GM18505 (cell line): ENCODE measurements at regions not wholly inside any gene's neighbourhood (a gene's known extent, or its start where the extent isn't known, plus 50 kb on each side); places are given as distances from the start of the nearest gene placed in this dataset.
"Not testable (repeated sequence)": the region's sequence is repeated elsewhere in the genome, so short reads cannot be mapped to it uniquely, and the experiment has no call there.

ENCODE experiments used
- ATAC-seq: cut with Tn5 transposase; IDR thresholded peaks from one replicate; pipeline ENCODE4 v1.9.1; 2021; ENCODE audit not compliant: unreplicated experiment
- POLR2A ChIP-seq: IDR thresholded peaks from 4 replicates; pipeline ENCODE4 v1.6.1; 2011; ENCODE audit warnings: borderline replicate concordance; ENCODE audit not compliant: insufficient read depth, insufficient read length; ENCODE audit errors: extremely low read depth

DNA sequence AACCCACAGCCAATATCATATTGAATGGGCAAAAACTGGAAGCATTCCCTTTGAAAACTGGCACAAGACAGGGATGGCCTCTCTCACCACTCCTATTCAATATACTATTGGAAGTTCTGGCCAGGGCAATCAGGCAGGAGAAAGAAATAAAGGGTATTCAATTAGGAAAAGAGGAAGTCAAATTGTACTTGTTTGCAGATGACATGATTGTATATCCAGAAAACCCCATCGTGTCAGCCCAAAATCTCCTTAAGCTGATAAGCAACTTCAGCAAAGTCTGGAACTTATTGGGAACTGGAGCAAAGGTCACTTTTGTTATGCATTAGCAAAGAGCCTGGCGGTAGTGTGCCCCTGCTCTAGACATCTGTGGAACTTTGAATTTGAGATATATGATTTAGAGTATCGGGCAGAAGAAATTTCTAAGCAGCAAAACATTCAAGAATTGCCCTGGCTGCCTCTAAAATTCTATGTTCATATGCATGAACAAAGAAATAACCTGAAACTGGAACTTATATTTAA, 53.4 kb upstream of the PSMA1 start:
- not testable (repeated sequence) for ATAC-seq

DNA sequence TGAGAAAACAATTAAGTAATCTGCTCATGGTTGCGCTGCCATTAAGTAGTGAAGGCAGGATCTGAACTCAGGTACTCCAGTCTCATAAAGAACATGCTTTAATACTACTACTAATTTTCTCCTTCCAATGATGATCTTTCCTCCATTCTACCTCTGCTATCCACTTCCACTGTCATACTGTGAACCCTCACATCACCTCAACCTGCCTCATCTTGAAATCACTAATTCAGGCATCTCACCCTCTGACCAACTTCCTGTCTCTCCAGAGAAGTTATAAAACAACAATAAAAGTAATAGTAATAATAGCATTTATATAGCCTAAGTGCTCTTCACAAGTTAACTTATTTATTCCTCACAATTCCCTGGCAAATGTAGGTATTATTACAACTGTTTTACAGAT, 57.1 kb upstream of the PSMA1 start:
- no peak for ATAC-seq
- TF ChIP-seq POLR2A: no peak

DNA sequence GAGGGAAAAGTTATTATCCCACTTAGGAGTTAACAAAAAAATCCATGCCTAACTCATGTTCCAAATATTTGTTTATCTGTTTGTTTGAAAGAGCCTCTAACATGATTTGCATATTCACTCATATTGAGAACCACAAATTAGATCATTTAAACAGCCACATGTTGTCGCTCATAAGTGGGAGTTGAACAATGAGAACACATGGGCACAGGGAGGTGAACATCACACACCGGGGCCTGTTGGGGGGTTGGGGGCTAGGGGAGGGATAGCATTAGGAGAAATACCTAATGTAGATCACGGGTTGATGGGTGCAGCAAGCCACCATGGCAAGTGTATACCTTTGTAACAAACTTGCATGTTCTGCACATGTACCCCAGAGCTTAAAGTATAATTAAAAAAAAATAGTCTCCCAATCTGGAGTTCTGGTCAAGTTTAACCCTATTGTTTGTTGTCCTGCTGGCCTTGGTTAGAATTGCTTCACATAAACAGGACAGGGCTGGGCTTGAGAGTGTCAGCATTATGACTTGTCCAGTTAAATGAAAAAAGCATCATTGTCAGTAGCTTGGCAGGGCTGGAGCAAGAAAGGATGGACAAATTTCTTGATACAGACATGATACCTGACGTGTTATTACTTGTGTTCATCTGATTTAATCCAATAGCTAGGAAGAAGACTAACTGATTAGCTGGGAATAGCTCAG, 57.8 kb upstream of the PSMA1 start:
- TF ChIP-seq POLR2A: no peak
- no peak for ATAC-seq

DNA sequence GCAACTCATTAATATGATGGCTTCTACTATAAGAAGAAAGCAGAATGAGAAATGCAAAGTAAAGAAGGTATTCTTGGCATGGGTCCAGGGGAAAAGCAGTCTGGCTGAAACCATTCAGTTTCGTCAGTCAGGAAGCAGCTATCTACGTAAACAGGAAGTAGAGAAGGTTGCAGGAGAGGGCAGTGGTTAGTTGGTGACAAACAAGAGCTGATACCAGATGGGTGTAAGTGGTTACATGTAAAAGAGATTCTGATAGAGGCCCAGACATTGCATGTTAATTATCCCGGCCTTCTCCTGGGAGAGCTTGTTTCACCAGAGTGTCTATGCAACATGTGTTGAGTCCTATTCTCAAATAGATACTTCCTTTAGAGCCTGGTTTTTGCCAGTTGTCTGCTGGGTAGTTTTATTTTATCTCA, 58.4 kb upstream of the PSMA1 start:
- peak; percentile 99 for ATAC-seq
- TF ChIP-seq POLR2A: no peak

DNA sequence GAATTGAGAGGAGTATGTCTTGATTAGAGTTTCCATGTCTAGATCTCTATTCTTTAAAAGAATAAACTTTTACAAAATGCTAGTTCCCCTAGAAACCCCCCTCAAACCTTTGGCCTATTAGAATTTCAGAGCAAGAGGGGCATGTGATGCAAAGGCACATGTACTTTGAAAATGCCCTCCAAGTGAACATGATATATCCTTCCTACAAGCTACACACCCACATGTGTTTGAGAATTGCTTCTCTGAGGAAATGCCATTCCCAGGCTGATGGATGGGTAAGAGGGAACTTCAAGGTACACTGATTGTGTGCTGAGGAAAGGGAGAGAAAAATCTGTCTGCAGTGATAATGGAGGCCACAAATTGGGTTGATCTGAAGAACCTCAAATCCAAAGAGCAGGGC, 59.5 kb upstream of the PSMA1 start:
- no peak for ATAC-seq
- no peak for TF ChIP-seq POLR2A

DNA sequence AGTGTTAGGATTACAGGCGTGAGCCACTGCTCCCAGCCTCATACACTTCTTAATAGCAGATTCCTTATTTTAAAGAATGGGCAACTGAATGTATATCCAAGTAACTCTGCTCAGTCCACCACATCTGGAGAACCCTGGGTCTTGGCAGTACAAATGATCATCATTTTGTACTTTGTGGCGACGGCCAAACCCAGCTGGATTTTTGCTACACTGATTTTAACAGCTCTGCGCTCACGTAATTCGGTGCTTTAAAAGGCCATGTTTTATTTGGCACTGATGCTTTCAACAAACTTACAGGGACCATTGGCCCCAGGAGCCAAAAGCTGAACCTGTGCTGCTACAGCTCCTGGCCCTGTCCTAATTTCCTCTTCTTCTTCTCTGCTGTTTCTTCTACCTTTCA, 60.8 kb upstream of the PDE3B start:
- TF ChIP-seq POLR2A: no peak
- ATAC-seq: no peak

DNA sequence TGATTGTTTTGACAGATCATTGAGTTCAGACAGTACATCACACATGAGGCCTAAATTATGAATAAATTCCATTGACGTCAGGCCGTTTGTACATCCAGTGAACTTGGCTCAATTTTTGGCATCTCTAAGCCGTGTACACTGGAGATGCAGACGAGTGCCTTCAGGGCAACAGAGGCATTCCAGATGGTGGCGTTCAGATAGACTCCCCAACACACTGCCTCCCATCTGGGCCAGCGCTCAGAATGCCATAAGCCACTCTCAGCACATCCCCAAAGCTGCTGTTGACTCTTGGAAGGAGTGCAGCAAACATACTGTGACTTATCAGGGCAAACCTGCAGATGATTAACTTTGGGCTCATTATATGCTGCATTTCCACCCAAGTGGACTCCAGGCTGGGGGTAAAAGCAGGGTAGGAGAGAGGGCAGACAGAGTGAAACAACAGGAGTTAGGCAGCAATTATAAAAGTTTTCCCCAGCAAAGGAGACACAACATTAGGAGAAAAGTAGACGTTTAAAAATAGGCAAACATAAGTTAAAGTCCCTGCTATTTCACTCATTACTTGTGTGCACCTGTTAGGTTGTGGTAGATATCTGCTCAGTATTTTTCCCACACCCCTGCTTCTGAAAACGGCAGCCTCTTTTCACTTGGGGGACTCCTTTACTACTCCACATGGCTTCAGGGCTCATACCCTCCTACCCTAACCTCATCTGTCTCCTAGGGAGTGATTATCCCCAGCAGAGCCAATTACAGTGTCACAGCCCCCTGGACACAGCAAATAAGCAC, 60.2 kb upstream of the PDE3B start:
- no peak for ATAC-seq
- no peak for TF ChIP-seq POLR2A

DNA sequence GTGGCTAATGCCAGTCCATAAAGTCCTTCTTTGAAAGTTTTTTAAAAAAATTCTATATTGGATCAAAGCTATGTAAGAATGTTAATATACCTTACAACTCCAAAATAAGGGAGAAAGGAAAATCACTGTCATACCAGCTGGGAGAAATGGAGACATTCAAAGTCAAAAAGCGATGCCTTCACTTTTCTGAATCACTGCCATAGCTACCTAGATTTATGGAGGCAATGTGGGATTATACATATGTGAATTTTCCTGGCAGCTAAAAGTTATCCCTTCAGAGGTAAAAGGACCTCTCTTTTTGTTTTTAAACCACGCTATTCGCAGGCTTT, 59.6 kb upstream of the PDE3B start:
- no peak for ATAC-seq
- TF ChIP-seq POLR2A: no peak

DNA sequence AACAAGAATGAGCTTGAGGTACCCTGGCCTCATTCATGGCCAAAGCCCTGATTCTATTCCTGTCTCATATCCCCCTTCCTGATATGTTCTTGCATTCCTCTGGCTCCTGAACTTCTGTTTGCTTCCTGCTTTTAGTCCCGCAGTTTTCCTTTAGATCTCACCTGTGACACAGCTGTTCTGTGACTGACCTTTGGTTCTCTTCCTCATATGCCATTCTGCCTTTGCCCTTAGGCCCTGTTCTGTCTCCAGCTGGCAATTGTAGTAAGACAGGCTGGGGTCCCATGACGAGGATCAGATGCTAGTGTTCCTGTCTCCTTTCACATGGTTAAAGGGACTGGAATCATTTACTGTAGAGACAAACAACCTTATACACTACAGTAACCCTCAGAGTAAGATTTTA, 59.0 kb upstream of the PDE3B start:
- no peak for TF ChIP-seq POLR2A
- ATAC-seq: no peak

DNA sequence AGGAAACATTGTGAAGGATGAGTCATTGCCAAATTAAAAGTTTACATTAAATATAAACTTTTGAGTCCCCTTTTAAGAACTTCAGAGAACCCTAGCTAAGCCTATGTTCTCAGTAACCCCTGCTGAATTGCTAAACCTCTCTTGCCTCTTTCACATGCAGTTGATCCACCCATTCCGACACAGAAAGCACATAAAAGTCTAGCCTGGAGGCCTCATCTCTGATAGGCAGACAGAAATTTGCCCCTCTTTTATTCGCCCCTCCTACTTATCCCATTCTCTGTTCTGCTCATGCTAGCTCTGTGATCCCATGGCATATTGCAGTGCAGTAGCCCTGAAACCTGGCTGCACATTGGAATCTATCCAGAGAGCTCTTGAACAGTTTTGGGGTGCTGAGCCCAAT, 58.2 kb upstream of the PDE3B start:
- no peak for TF ChIP-seq POLR2A
- ATAC-seq: no peak

DNA sequence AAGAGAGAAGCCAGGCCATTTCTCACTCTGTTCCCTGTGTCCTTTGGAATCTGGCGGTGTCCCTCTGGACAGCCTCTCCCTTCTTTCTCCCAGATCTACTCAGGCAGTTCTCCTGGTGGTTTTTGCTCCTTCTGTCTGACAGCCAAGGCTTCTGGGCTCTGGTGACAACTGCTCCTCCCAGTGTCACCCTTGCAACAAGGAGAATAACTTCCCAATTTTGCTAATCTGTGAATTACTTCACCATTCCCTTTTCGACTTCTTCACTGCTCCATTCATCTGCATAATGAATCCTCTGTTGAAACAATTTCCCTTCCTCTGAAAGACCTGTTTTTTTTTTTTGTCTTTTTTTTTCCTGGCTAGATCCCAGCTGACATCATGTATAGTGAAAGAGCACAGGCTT, 56.3 kb upstream of the PDE3B start:
- no peak for TF ChIP-seq POLR2A
- ATAC-seq: no peak

DNA sequence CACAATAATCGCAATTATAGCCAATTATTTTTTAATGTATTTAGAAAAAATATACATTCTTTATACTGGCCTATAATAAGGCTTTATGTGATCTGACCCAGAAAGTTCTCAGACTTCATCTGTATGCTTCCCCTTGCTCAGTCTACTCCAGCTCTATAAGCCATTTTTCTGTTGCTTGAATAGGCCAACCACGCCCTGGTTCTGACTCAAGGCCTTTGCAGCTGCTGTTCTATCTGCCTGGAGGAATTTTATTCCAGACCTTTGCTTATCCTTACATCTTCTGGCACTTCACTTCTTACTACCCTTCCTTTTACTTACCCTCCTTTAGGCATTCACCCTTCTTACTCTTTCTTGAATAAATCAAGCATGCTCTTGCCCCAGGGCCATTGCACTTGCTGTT, 54.9 kb upstream of the PDE3B start:
- TF ChIP-seq POLR2A: no peak
- no peak for ATAC-seq

DNA sequence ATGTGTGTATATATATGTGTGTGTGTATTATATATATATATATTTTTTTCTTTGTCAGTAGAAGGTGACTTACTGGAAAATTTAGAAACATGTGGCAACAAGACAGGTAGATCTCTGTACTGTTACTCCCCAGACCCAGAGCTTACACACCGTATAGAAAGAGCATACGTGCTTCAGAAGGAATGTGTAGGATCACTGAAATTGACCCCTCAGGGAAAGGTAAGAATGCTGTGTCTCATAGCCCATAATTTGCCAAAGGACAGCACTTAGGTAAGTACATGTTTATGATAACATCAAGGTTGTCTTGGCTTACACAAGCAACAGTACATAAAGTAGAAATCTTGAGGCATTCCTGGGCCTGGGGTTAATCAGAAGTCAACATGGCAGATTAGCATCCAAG, 54.2 kb upstream of the PDE3B start:
- no peak for ATAC-seq
- TF ChIP-seq POLR2A: no peak

DNA sequence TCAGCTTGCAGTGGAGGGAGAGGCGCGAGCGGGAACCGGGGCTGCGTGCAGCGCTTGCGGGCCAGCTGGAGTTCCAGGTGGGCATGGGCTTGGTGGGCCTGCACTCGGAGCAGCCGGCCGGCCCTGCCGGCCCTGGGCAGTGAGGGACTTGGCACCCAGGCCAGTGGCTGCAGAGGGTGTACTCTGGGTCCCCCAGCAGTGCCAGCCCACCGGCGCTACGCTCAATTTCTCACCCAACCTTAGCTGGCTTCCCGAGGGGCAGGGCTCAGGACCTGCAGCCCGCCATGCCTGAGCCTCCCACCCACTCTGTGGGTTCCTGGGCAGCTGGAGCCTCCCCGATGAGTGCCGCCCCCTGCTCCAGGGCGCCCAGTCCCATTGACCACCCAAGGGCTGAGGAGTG, 52.6 kb upstream of the PDE3B start:
- not testable (repeated sequence) for ATAC-seq
